K562 (cell line): ENCODE measurements at regions not wholly inside any gene's neighbourhood (a gene's known extent, or its start where the extent isn't known, plus 50 kb on each side); places are given as distances from the start of the nearest gene placed in this dataset.

Experiments used
- ATAC-seq: fragments of 200-7000 bp; cut with Tn5 transposase; 3 replicates; pipeline ENCODE4 v1.9.1; 2020; ENCODE audit warnings: moderate library complexity
- BruUV-seq: library from RNA; stranded (reverse); fragments of 400-500 nt; replicated peaks from 2 replicates; lab custom pipeline; 2021; lab: Mats Ljungman, UMichigan
- CTCF ChIA-PET: fragments of 300-600 bp; formaldehyde crosslinking; extraction: SDS; loops from one replicate; lab custom pipeline; 2021; ENCODE audit warnings: low intra/inter-chr PET ratio; lab: Yijun Ruan, JAX
- POLR2A ChIA-PET: fragments of 300-600, 350-650 bp; sonication (Branson Sonifier 250); formaldehyde crosslinking; extraction: SDS; loops from one replicate; lab custom pipeline; 2021; ENCODE audit warnings: antibody characterized with exemption, inconsistent platforms; lab: Yijun Ruan, JAX
- DNase-seq, 4 experiments: peaks; one replicate each; pipeline versions ENCODE4 v3.0.0 to v3.0.0-alpha.2; 2011 to 2018; ENCODE audit warnings: low spot score in 3 of 4, mixed read lengths in 3 of 4; ENCODE audit errors: extremely low read depth in 1 of 4
- FAIRE-seq: peaks from 2 replicates; lab custom pipeline; 2011; peaks lifted over from hg19 to GRCh38; lab: Jason Lieb, UNC
- H2AFZ ChIP-seq: 2 replicates; pipeline ENCODE4 v1.6.0; 2011; ENCODE audit warnings: low read depth, low read length, control low read depth, inconsistent platforms
- H3K27ac ChIP-seq: fragments of 200-600 bp; 3 replicates; pipeline ENCODE4 v1.8.0; 2011; ENCODE audit warnings: low read depth, mild to moderate bottlenecking, control low read depth, inconsistent platforms, low read length, moderate library complexity, mixed read lengths; ENCODE audit errors: extremely low read depth
- H3K27me3 ChIP-seq, 2 experiments: fragments of 300-600 bp in 1 of 2; 2 replicates in 1 of 2; 3 replicates in 1 of 2; pipeline versions ENCODE4 v1.6.0 to v1.8.0; 2011; ENCODE audit warnings: inconsistent platforms in 2 of 2, low read length in 2 of 2, mild to moderate bottlenecking in 1 of 2, mixed read lengths in 1 of 2, moderate library complexity in 1 of 2; ENCODE audit not compliant: control insufficient read depth in 2 of 2, insufficient read depth in 2 of 2
- H3K36me3 ChIP-seq: fragments of 300-600 bp; 3 replicates; pipeline ENCODE4 v1.8.0; 2011; ENCODE audit warnings: mild to moderate bottlenecking, low read length, inconsistent platforms; ENCODE audit not compliant: control insufficient read depth, insufficient read depth
- H3K4me1 ChIP-seq, 2 experiments: fragments of 200-600 bp in 1 of 2; replicated peaks in 1 of 2; 2 replicates in 1 of 2; 3 replicates in 1 of 2; pipeline versions ENCODE4 v1.5.1 to v1.8.0; 2011; ENCODE audit warnings: inconsistent platforms in 2 of 2, low read length in 2 of 2, mild to moderate bottlenecking in 1 of 2, mixed read lengths in 1 of 2, moderate library complexity in 1 of 2; ENCODE audit not compliant: control insufficient read depth in 2 of 2, insufficient read depth in 2 of 2
- H3K4me2 ChIP-seq: 2 replicates; pipeline ENCODE4 v1.6.1; 2011; ENCODE audit warnings: low read length, control low read depth, inconsistent platforms, mixed read lengths; ENCODE audit not compliant: insufficient read depth
- H3K4me3 ChIP-seq: fragments of 200-600 bp; sonication (generic), shearing (Covaris generic); 2 replicates; pipeline ENCODE4 v1.5.1; 2016; ENCODE audit warnings: control low read depth, inconsistent platforms
- H3K79me2 ChIP-seq: fragments of 200-600 bp; 3 replicates; pipeline ENCODE4 v1.8.0; 2011; ENCODE audit warnings: low read length, inconsistent platforms; ENCODE audit not compliant: control insufficient read depth, insufficient read depth
- H3K9ac ChIP-seq, 2 experiments: 2 replicates each; pipeline versions ENCODE4 v1.6.0 to v1.6.1; 2011; ENCODE audit warnings: low read depth in 2 of 2, low read length in 2 of 2, control low read depth in 1 of 2, inconsistent platforms in 1 of 2, mild to moderate bottlenecking in 1 of 2, mixed read lengths in 1 of 2; ENCODE audit not compliant: insufficient read depth in 1 of 2
- H3K9me1 ChIP-seq: one replicate; pipeline ENCODE4 v1.6.0; 2011; ENCODE audit warnings: inconsistent platforms, mild to moderate bottlenecking, low read length, moderate library complexity; ENCODE audit not compliant: control insufficient read depth, insufficient read depth
- H3K9me3 ChIP-seq: replicated peaks from 2 replicates; pipeline ENCODE4 v1.5.1; 2011; ENCODE audit warnings: low read depth, low read length, inconsistent platforms; ENCODE audit not compliant: control insufficient read depth, insufficient read depth
- H4K20me1 ChIP-seq: replicated peaks from 2 replicates; pipeline ENCODE4 v1.6.1; 2011; ENCODE audit warnings: low read length, inconsistent platforms, mixed read lengths; ENCODE audit not compliant: control insufficient read depth, insufficient read depth
- GATAD2A ChIP-seq: fragments of 450-650 bp; IDR thresholded peaks from 2 replicates; pipeline ENCODE4 v1.6.1; 2017
- RFX5 ChIP-seq: IDR thresholded peaks from 2 replicates; pipeline ENCODE4 v1.6.1; 2011; ENCODE audit warnings: low read depth, mild to moderate bottlenecking, improper control_type of control experiment, low read length
- YY1 ChIP-seq, 3 experiments: IDR thresholded peaks; 2 replicates each; pipeline ENCODE4 v1.6.1; 2011; ENCODE audit warnings: low read length in 2 of 3, mild to moderate bottlenecking in 2 of 3, moderate library complexity in 2 of 3, borderline replicate concordance in 1 of 3, control low read depth in 1 of 3, low read depth in 1 of 3; ENCODE audit not compliant: insufficient read depth in 3 of 3, insufficient replicate concordance in 2 of 3, control insufficient read depth in 1 of 3, insufficient read length in 1 of 3; ENCODE audit errors: extremely low read depth in 1 of 3
- ZNF507 ChIP-seq: conservative IDR thresholded peaks from 2 replicates; pipeline ENCODE4 v1.6.1; 2017; ENCODE audit warnings: missing genetic modification characterization, missing compliant biosample characterization
- WGBS: fragments of 100-300 bp; shearing (Covaris generic); methylation state at CpG from one replicate; pipeline ENCODE4 v1.1.6; 2016; ENCODE audit warnings: low coverage, mixed read lengths; ENCODE audit not compliant: insufficient coverage; ENCODE audit errors: missing lambda C conversion rate; 5-methylcytosine and 5-hydroxymethylcytosine counted together
- in situ Hi-C: fragments of 300-500 bp; cut with MboI; formaldehyde crosslinking; loops from 4 replicates; pipeline ENCODE4 v1.15.0; 2018; ENCODE audit warnings: inconsistent platforms, mixed read lengths
- intact Hi-C: fragments of 100-400 bp; cut with micrococcal nuclease; formaldehyde crosslinking; loops from 2 replicates; pipeline ENCODE4 v1.14.2; 2022

DNA sequence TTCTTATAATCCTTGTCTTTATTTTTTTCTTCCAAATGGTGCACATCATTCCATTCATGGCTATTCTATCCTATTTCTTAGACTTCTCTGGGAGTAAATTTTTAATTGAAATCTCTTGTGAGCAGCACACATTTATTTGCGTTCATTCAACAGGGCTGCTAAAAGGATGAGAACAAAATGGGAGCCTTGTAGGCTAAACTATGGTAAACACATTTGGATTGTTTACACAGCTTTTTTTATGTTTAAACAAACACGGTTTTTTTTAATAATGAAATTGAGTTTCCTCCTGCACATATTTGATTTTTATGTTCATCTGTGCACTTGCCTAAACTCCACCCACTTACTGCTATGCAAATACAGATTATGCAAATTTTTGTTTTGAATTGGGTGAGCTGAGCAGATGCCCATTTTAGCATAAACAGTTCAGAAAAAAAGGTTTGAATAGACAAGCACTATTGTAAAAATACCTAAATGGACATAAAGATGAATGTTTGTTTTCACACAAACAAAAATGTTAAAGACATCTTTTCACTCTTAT, 92.0 kb downstream of the OLIG3 start:
- DNase-seq: no peak
- TF ChIP-seq GATAD2A (no peak), YY1 (IDR thresholded peaks at IDR 0.05; ENCODE audit: borderline replicate concordance in 1 of 3, control insufficient read depth in 1 of 3, extremely low read depth in 1 of 3, insufficient read depth in 3 of 3, insufficient read length in 1 of 3, insufficient replicate concordance in 2 of 3, low read depth in 1 of 3, low read length in 2 of 3) (no peak)
- TF ChIP-seq, all 486 proteins: peak for 0
- H3K36me3 ChIP-seq: no peaks in the 10 kb centered on the region
- intact Hi-C loops (no loop called here), in situ Hi-C loops (no loop called here)
- CTCF ChIA-PET: no interaction called here
- no peaks in the 10 kb centered on the region for H4K20me1 ChIP-seq
- H3K9me3 ChIP-seq: no peaks in the 10 kb centered on the region
- ATAC-seq (no peak), FAIRE-seq (no peak)
- H3K9me1 ChIP-seq: no peaks in the 10 kb centered on the region
- no peak overlapping the region for H3K9ac ChIP-seq
- peaks cover 0 to 4% of the 10 kb centered on the region in 2 experiments; a peak in 3 of 5 replicates for H3K27me3 ChIP-seq
- no peaks in the 10 kb centered on the region for H3K4me1 ChIP-seq
- no peak overlapping the region for H3K27ac ChIP-seq
- BruUV-seq: no TSS peak
- H3K4me2 ChIP-seq: no peak overlapping the region
- WGBS: 2% methylated on average over 2 of the region's 2 CpGs
- H3K4me3 ChIP-seq: no peak overlapping the region
- no peak overlapping the region for H2AFZ ChIP-seq
- H3K79me2 ChIP-seq: no peaks in the 10 kb centered on the region
- POLR2A ChIA-PET: no interaction called here

DNA sequence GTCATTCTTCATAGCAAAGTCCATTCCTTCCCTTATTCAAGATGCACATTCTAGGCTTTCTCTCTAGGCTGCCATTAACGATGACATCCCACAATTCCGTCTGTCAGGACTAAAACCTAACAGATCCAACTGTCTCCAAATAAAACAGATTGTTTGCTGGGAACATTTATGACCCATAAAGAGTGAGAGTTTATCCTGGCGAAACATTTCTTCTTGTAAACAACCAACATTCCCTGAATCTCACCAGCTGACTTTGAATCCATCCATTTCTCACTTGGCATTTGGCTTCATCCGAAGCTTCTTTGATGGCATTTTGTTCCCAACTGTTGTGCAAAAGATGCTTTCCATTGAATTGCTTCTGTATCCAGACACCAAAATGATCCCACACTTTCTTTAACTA, 93.1 kb downstream of the OLIG3 start:
- Histone ChIP-seq H3K9me1 (no peaks in the 10 kb centered on the region), H3K4me3 (no peak overlapping the region), H3K9ac (no peak overlapping the region), H3K27ac (no peak overlapping the region), H3K9me3 (no peaks in the 10 kb centered on the region), H4K20me1 (no peaks in the 10 kb centered on the region), H3K4me2 (no peak overlapping the region), H3K27me3 (peaks cover 0 to 4% of the 10 kb centered on the region in 2 experiments; a peak in 3 of 5 replicates), H2AFZ (no peak overlapping the region), H3K79me2 (no peaks in the 10 kb centered on the region), H3K36me3 (no peaks in the 10 kb centered on the region), H3K4me1 (no peaks in the 10 kb centered on the region)
- intact Hi-C loops (no loop called here), in situ Hi-C loops (no loop called here)
- no peak for TF ChIP-seq RFX5
- TF ChIP-seq ZNF507 (tag): no peak
- FAIRE-seq (no peak), ATAC-seq (no peak), DNase-seq (no peak)
- no TSS peak for BruUV-seq
- ChIA-PET CTCF (no interaction called here), POLR2A (no interaction called here)
- 4% methylated on average over 4 of the region's 4 CpGs for WGBS
